MM.1S (cell line): ENCODE measurements at regions not wholly inside any gene's neighbourhood (a gene's known extent, or its start where the extent isn't known, plus 50 kb on each side); places are given as distances from the start of the nearest gene placed in this dataset.

Experiments used
- DNase-seq: peaks from one replicate; pipeline ENCODE4 v3.0.0-alpha.2; 2015
- H2AFZ ChIP-seq: fragments of 300-600 bp; sonication (generic); 2 replicates; pipeline ENCODE4 v1.6.0; 2016; ENCODE audit warnings: antibody characterized with exemption, low read length
- H3F3A ChIP-seq: fragments of 300-600 bp; sonication (generic); 2 replicates; pipeline ENCODE4 v1.6.1; 2016; ENCODE audit warnings: mild to moderate bottlenecking, antibody characterized with exemption, low read length, moderate library complexity, mixed read lengths; ENCODE audit not compliant: insufficient read depth
- H3K27ac ChIP-seq: fragments of 300-600 bp; sonication (generic); 2 replicates; pipeline ENCODE4 v1.5.1; 2016; ENCODE audit warnings: mild to moderate bottlenecking, low read length
- H3K27me3 ChIP-seq: fragments of 300-600 bp; sonication (generic); replicated peaks from 2 replicates; pipeline ENCODE4 v1.6.0; 2016; ENCODE audit warnings: low read length; ENCODE audit not compliant: insufficient read depth
- H3K36me3 ChIP-seq: fragments of 300-600 bp; sonication (generic); replicated peaks from 2 replicates; pipeline ENCODE4 v1.6.1; 2016; ENCODE audit warnings: mild to moderate bottlenecking, low read length, mixed read lengths; ENCODE audit not compliant: insufficient read depth
- H3K4me1 ChIP-seq: fragments of 300-600 bp; sonication (generic); 2 replicates; pipeline ENCODE4 v1.6.1; 2016; ENCODE audit warnings: low read length, mixed read lengths
- H3K4me2 ChIP-seq: fragments of 300-600 bp; sonication (generic); 2 replicates; pipeline ENCODE4 v1.6.0; 2016; ENCODE audit warnings: low read depth, low read length
- H3K4me3 ChIP-seq: fragments of 300-600 bp; sonication (generic); 2 replicates; pipeline ENCODE4 v1.5.1; 2016; ENCODE audit warnings: low read length, mixed read lengths
- H3K79me2 ChIP-seq: fragments of 300-600 bp; sonication (generic); 2 replicates; pipeline ENCODE4 v1.6.1; 2016; ENCODE audit warnings: mixed run types, low read length, mixed read lengths
- H3K9ac ChIP-seq: fragments of 300-600 bp; sonication (generic); 2 replicates; pipeline ENCODE4 v1.6.1; 2016; ENCODE audit warnings: low read length, mixed read lengths
- H3K9me2 ChIP-seq: fragments of 300-600 bp; sonication (generic); replicated peaks from 2 replicates; pipeline ENCODE4 v1.6.1; 2016; ENCODE audit warnings: mild to moderate bottlenecking, low read length, mixed read lengths; ENCODE audit not compliant: insufficient read depth
- H3K9me3 ChIP-seq: fragments of 300-600 bp; sonication (generic); replicated peaks from 2 replicates; pipeline ENCODE4 v1.6.1; 2016; ENCODE audit warnings: mild to moderate bottlenecking, low read length, mixed read lengths; ENCODE audit not compliant: insufficient read depth
- H4K20me1 ChIP-seq: fragments of 300-600 bp; sonication (generic); 2 replicates; pipeline ENCODE4 v1.6.1; 2016; ENCODE audit warnings: mild to moderate bottlenecking, low read length, moderate library complexity, mixed read lengths; ENCODE audit not compliant: insufficient read depth
- CTCF ChIP-seq: fragments of 300-600 bp; sonication (generic); IDR thresholded peaks from 2 replicates; pipeline ENCODE4 v1.5.1; 2016; ENCODE audit warnings: antibody characterized with exemption, low read length, mixed read lengths
- EZH2 ChIP-seq: fragments of 300-600 bp; sonication (generic); optimal IDR thresholded peaks from 2 replicates; pipeline ENCODE3; 2017; ENCODE audit warnings: low read depth, mild to moderate bottlenecking, antibody characterized with exemption, low read length, mixed read lengths
- EZH2phosphoT487 ChIP-seq: fragments of 300-600 bp; sonication (generic); IDR thresholded peaks from 2 replicates; pipeline ENCODE4 v1.6.1; 2018; ENCODE audit warnings: antibody characterized with exemption, low read length

- no peak for TF ChIP-seq CTCF
- no peak for TF ChIP-seq EZH2
- TF ChIP-seq EZH2phosphoT487 = no peak
- Histone ChIP-seq H3K4me3 (no peak overlapping the region), H3F3A (no peaks in the 10 kb centered on the region), H3K27ac (no peak overlapping the region), H3K4me2 (no peak overlapping the region), H3K9ac (no peak overlapping the region), H4K20me1 (no peaks in the 10 kb centered on the region), H3K9me3 (no peaks in the 10 kb centered on the region), H2AFZ (no peak overlapping the region), H3K36me3 (no peaks in the 10 kb centered on the region), H3K27me3 (no peaks in the 10 kb centered on the region), H3K79me2 (no peaks in the 10 kb centered on the region), H3K4me1 (no peaks in the 10 kb centered on the region), H3K9me2 (no peaks in the 10 kb centered on the region)
- no peak for DNase-seq
These were observed 53.4 kb downstream of the GAS1 start for GRCh38 chr9:86893811-86894490.

GRCh38 chr9:86892576-86892975 lies 54.7 kb downstream of the GAS1 start:
- H3K4me3 ChIP-seq = no peak overlapping the region
- H3K9me2 ChIP-seq = no peaks in the 10 kb centered on the region
- no peaks in the 10 kb centered on the region for H3K79me2 ChIP-seq
- no peak overlapping the region for H3K4me2 ChIP-seq
- H3K4me1 ChIP-seq = no peaks in the 10 kb centered on the region
- no peaks in the 10 kb centered on the region for H3K36me3 ChIP-seq
- H3K27me3 ChIP-seq = no peaks in the 10 kb centered on the region
- no peak overlapping the region for H3K9ac ChIP-seq
- no peak for DNase-seq
- H4K20me1 ChIP-seq = no peaks in the 10 kb centered on the region
- no peak overlapping the region for H2AFZ ChIP-seq
- no peak overlapping the region for H3K27ac ChIP-seq
- no peak for TF ChIP-seq EZH2
- TF ChIP-seq EZH2phosphoT487 = no peak
- no peak for TF ChIP-seq CTCF
- no peaks in the 10 kb centered on the region for H3K9me3 ChIP-seq
- no peaks in the 10 kb centered on the region for H3F3A ChIP-seq

GRCh38 chr9:86891886-86892437 lies 55.3 kb downstream of the GAS1 start:
- Histone ChIP-seq H2AFZ (no peak overlapping the region), H3F3A (no peaks in the 10 kb centered on the region), H3K79me2 (no peaks in the 10 kb centered on the region), H4K20me1 (no peaks in the 10 kb centered on the region), H3K9me2 (no peaks in the 10 kb centered on the region), H3K9me3 (no peaks in the 10 kb centered on the region), H3K36me3 (no peaks in the 10 kb centered on the region), H3K9ac (no peak overlapping the region), H3K4me3 (no peak overlapping the region), H3K27ac (no peak overlapping the region), H3K4me1 (no peaks in the 10 kb centered on the region), H3K27me3 (no peaks in the 10 kb centered on the region), H3K4me2 (no peak overlapping the region)
- no peak for TF ChIP-seq EZH2phosphoT487
- no peak for TF ChIP-seq CTCF
- DNase-seq = no peak
